WTC11 (cell line): ENCODE measurements at regions not wholly inside any gene's neighbourhood (a gene's known extent, or its start where the extent isn't known, plus 50 kb on each side); places are given as distances from the start of the nearest gene placed in this dataset.
"Not testable (repeated sequence)": the region's sequence is repeated elsewhere in the genome, so short reads cannot be mapped to it uniquely, and the experiment has no call there.

Experiments
- ATAC-seq: fragments of 200-7000 bp; cut with Tn5 transposase; 2 replicates; pipeline ENCODE4 v1.10.0; 2021; ENCODE audit warnings: mild to moderate bottlenecking, moderate library complexity
- CTCF ChIA-PET: fragments of 300-600 bp; sonication (Branson Sonifier 250); formaldehyde crosslinking; loops from one replicate; lab custom pipeline; 2021; ENCODE audit warnings: antibody characterized with exemption; lab: Charles Lee
- POLR2A ChIA-PET: fragments of 350-600 bp; sonication (Branson Sonifier 250); formaldehyde crosslinking; loops from one replicate; lab custom pipeline; 2021; ENCODE audit warnings: antibody characterized with exemption; lab: Charles Lee
- DNase-seq: peaks from one replicate; pipeline ENCODE4 v3.0.0; 2021; ENCODE audit warnings: low spot score
- H3K27ac Mint-ChIP-seq: 2 replicates; pipeline ENCODE4 v1.8.0; 2021; ENCODE audit warnings: mixed read lengths
- H3K27me3 Mint-ChIP-seq: 2 replicates; pipeline ENCODE4 v1.8.0; 2021; ENCODE audit warnings: low read depth, mild to moderate bottlenecking, moderate library complexity, mixed read lengths
- H3K36me3 Mint-ChIP-seq: 2 replicates; pipeline ENCODE4 v1.8.0; 2021; ENCODE audit warnings: mixed read lengths
- H3K4me1 Mint-ChIP-seq: 2 replicates; pipeline ENCODE4 v1.8.0; 2022; ENCODE audit warnings: mixed read lengths
- H3K4me3 Mint-ChIP-seq: 2 replicates; pipeline ENCODE4 v1.8.0; 2021; ENCODE audit warnings: mild to moderate bottlenecking, moderate library complexity, mixed read lengths
- H3K9me3 Mint-ChIP-seq: 2 replicates; pipeline ENCODE4 v1.8.0; 2021; ENCODE audit warnings: mixed read lengths
- AR ChIP-seq: fragments of 250-450 bp; sonication (Bioruptor Pico); IDR thresholded peaks from 2 replicates; pipeline ENCODE4 v1.9.0; 2021; ENCODE audit warnings: mild to moderate bottlenecking
- ATF1 ChIP-seq: sonication (generic); formaldehyde crosslinking; IDR thresholded peaks from 2 replicates; pipeline ENCODE4 v1.8.1; 2023; ENCODE audit warnings: mild to moderate bottlenecking, moderate library complexity, missing genetic modification reagents
- ELF4 ChIP-seq: sonication (generic); formaldehyde crosslinking; IDR thresholded peaks from 2 replicates; pipeline ENCODE4 v1.8.1; 2022; ENCODE audit warnings: low read depth, mild to moderate bottlenecking, moderate library complexity, missing genetic modification reagents
- FOXP4 ChIP-seq: sonication (generic); formaldehyde crosslinking; IDR thresholded peaks from 2 replicates; pipeline ENCODE4 v1.8.0; 2022; ENCODE audit warnings: mild to moderate bottlenecking, missing genetic modification reagents
- MYBL2 ChIP-seq: sonication (generic); formaldehyde crosslinking; IDR thresholded peaks from 2 replicates; pipeline ENCODE4 v1.8.1; 2023; ENCODE audit warnings: mild to moderate bottlenecking, moderate library complexity, missing genetic modification reagents
- NFE2L1 ChIP-seq: sonication (generic); formaldehyde crosslinking; IDR thresholded peaks from 2 replicates; pipeline ENCODE4 v1.8.1; 2023; ENCODE audit warnings: missing genetic modification reagents
- PREB ChIP-seq: sonication (generic); formaldehyde crosslinking; IDR thresholded peaks from 2 replicates; pipeline ENCODE4 v1.8.1; 2022; ENCODE audit warnings: mild to moderate bottlenecking, missing genetic modification reagents, moderate library complexity, borderline replicate concordance
- RORB ChIP-seq: fragments of 250-450 bp; sonication (Bioruptor Pico); IDR thresholded peaks from 2 replicates; pipeline ENCODE4 v1.9.0; 2021; ENCODE audit warnings: mild to moderate bottlenecking
- SMAD4 ChIP-seq: sonication (generic); formaldehyde crosslinking; IDR thresholded peaks from 2 replicates; pipeline ENCODE4 v1.8.0; 2022; ENCODE audit warnings: mild to moderate bottlenecking, missing genetic modification reagents
- SOX15 ChIP-seq: fragments of 250-450 bp; sonication (Bioruptor Pico); IDR thresholded peaks from 2 replicates; pipeline ENCODE4 v1.9.0; 2021; ENCODE audit warnings: mild to moderate bottlenecking
- TP53 ChIP-seq: sonication (generic); formaldehyde crosslinking; IDR thresholded peaks from 2 replicates; pipeline ENCODE4 v1.8.1; 2023; ENCODE audit warnings: mild to moderate bottlenecking, missing genetic modification reagents
- USF1 ChIP-seq: sonication (generic); formaldehyde crosslinking; IDR thresholded peaks from 2 replicates; pipeline ENCODE4 v1.8.0; 2022; ENCODE audit warnings: mild to moderate bottlenecking, missing genetic modification reagents
- ZNF138 ChIP-seq: sonication (generic); formaldehyde crosslinking; conservative IDR thresholded peaks from 2 replicates; pipeline ENCODE4 v1.8.1; 2022; ENCODE audit warnings: mild to moderate bottlenecking, moderate library complexity, missing genetic modification reagents
- ZNF219 ChIP-seq: sonication (generic); formaldehyde crosslinking; IDR thresholded peaks from 2 replicates; pipeline ENCODE4 v1.8.0; 2023; ENCODE audit warnings: missing genetic modification reagents, mild to moderate bottlenecking, borderline replicate concordance
- ZNF232 ChIP-seq: sonication (generic); formaldehyde crosslinking; IDR thresholded peaks from 2 replicates; pipeline ENCODE4 v1.8.0; 2022; ENCODE audit warnings: mild to moderate bottlenecking, missing genetic modification reagents
- ZNF416 ChIP-seq: fragments of 250-450 bp; sonication (Bioruptor Pico); IDR thresholded peaks from 2 replicates; pipeline ENCODE4 v1.9.0; 2021; ENCODE audit warnings: mild to moderate bottlenecking, inconsistent platforms
- ZNF423 ChIP-seq: fragments of 250-450 bp; sonication (Bioruptor Pico); IDR thresholded peaks from 2 replicates; pipeline ENCODE4 v2.1.2; 2022; ENCODE audit warnings: mild to moderate bottlenecking, moderate library complexity

- Mint-ChIP-seq H3K4me1 (peaks cover 25% of the 10 kb centered on the region), H3K4me3 (no peak overlapping the region), H3K9me3 (peaks cover 6% of the 10 kb centered on the region; the same call in 1 of the 2 replicates), H3K27ac (no peak overlapping the region), H3K36me3 (no peaks in the 10 kb centered on the region), H3K27me3 (peaks cover 2% of the 10 kb centered on the region; the same call in 1 of the 2 replicates)
- CTCF ChIA-PET: no interaction called here
- TF ChIP-seq USF1 (CRISPR knock-in tag) (no peak), NFE2L1 (CRISPR knock-in tag) (no peak), ZNF232 (CRISPR knock-in tag) (no peak), SMAD4 (CRISPR knock-in tag) (no peak), ZNF138 (CRISPR knock-in tag) (no peak), SOX15 (CRISPR knock-in tag) (no peak), MYBL2 (CRISPR knock-in tag) (no peak), ZNF416 (CRISPR knock-in tag) (no peak), RORB (CRISPR knock-in tag) (no peak), PREB (CRISPR knock-in tag) (no peak), ZNF219 (CRISPR knock-in tag) (no peak), TP53 (CRISPR knock-in tag) (no peak), ATF1 (no peak), FOXP4 (CRISPR knock-in tag) (no peak), AR (no peak), ELF4 (CRISPR knock-in tag) (no peak), ZNF423 (CRISPR knock-in tag) (no peak)
- TF ChIP-seq, all 79 proteins: peak for 0
- POLR2A ChIA-PET: interaction anchor here (0.6 to 1.1 kb wide), 3 partner anchors 9 to 136 kb away, joined by 3 to 4 read pairs (median 3); no protein-coding TSS in a partner anchor
- DNase-seq (no peak), ATAC-seq (no peak)
These were observed 61.9 kb upstream of the RDX start for GRCh38 chr11:110358336-110358735.

GRCh38 chr11:110360781-110361408, 64.5 kb upstream of the RDX start:
- not testable (repeated sequence) for ATAC-seq

More at GRCh38 chr11:110360781-110361408, 64.5 kb upstream of the RDX start:
- peaks cover 23% of the 10 kb centered on the region for H3K4me1 Mint-ChIP-seq
- H3K4me3 Mint-ChIP-seq, POLR2A ChIA-PET, H3K9me3 Mint-ChIP-seq, H3K27ac Mint-ChIP-seq, H3K27me3 Mint-ChIP-seq, CTCF ChIA-PET, DNase-seq, H3K36me3 Mint-ChIP-seq: not testable (repeated sequence)
